ENCODE measurements at regions not wholly inside any gene's neighbourhood (a gene's known extent, or its start where the extent isn't known, plus 50 kb on each side); places are given as distances from the start of the nearest gene placed in this dataset.

- H3K27ac ChIP-seq: no peak overlapping the region
- peaks cover 6% of the 10 kb centered on the region for H3K4me1 ChIP-seq (ENCODE audit: low read depth, poor library complexity, severe bottlenecking)
- H3K27me3 ChIP-seq (ENCODE audit: insufficient read depth, low read depth): no peaks in the 10 kb centered on the region
- no peaks in the 10 kb centered on the region for H3K79me2 ChIP-seq (ENCODE audit: insufficient read depth, low read depth)
- no peak overlapping the region for H3K4me2 ChIP-seq
- no peaks in the 10 kb centered on the region for H3K36me3 ChIP-seq (ENCODE audit: insufficient read depth)
- no peak overlapping the region for H3K9ac ChIP-seq
- TF ChIP-seq, protein P1, sequence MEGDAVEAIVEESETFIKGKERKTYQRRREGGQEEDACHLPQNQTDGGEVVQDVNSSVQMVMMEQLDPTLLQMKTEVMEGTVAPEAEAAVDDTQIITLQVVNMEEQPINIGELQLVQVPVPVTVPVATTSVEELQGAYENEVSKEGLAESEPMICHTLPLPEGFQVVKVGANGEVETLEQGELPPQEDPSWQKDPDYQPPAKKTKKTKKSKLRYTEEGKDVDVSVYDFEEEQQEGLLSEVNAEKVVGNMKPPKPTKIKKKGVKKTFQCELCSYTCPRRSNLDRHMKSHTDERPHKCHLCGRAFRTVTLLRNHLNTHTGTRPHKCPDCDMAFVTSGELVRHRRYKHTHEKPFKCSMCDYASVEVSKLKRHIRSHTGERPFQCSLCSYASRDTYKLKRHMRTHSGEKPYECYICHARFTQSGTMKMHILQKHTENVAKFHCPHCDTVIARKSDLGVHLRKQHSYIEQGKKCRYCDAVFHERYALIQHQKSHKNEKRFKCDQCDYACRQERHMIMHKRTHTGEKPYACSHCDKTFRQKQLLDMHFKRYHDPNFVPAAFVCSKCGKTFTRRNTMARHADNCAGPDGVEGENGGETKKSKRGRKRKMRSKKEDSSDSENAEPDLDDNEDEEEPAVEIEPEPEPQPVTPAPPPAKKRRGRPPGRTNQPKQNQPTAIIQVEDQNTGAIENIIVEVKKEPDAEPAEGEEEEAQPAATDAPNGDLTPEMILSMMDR (conservative IDR thresholded peaks at IDR 0.05; ENCODE audit: low read depth, low read length): no peak
- no peak overlapping the region for H3K4me3 ChIP-seq (IDR thresholded peaks at IDR 0.05; ENCODE audit: insufficient read depth, low read depth, low read length)
- no peaks in the 10 kb centered on the region for H4K20me1 ChIP-seq (ENCODE audit: insufficient read depth)
- no peak overlapping the region for H2AFZ ChIP-seq (ENCODE audit: low read depth)
Observed at GRCh38 chr4:180098586-180098985, 2144.6 kb upstream of the TENM3 start.

- TF ChIP-seq, protein P1 (conservative IDR thresholded peaks at IDR 0.05; ENCODE audit: low read depth, low read length): no peak
- no peak overlapping the region for H3K27ac ChIP-seq
- H3K9ac ChIP-seq: no peak overlapping the region
- no peaks in the 10 kb centered on the region for H3K36me3 ChIP-seq (ENCODE audit: insufficient read depth)
- H4K20me1 ChIP-seq (ENCODE audit: insufficient read depth): no peaks in the 10 kb centered on the region
- H3K27me3 ChIP-seq (ENCODE audit: insufficient read depth, low read depth): no peaks in the 10 kb centered on the region
- H3K4me2 ChIP-seq: no peak overlapping the region; the same call in 1 of the 2 replicates
- H3K4me1 ChIP-seq (ENCODE audit: low read depth, poor library complexity, severe bottlenecking): peaks cover 6% of the 10 kb centered on the region
- H2AFZ ChIP-seq (ENCODE audit: low read depth): no peak overlapping the region
- no peaks in the 10 kb centered on the region for H3K79me2 ChIP-seq (ENCODE audit: insufficient read depth, low read depth)
- no peak overlapping the region for H3K4me3 ChIP-seq (IDR thresholded peaks at IDR 0.05; ENCODE audit: insufficient read depth, low read depth, low read length)
Observed at GRCh38 chr4:180099957-180100356, 2143.2 kb upstream of the TENM3 start.

DNA sequence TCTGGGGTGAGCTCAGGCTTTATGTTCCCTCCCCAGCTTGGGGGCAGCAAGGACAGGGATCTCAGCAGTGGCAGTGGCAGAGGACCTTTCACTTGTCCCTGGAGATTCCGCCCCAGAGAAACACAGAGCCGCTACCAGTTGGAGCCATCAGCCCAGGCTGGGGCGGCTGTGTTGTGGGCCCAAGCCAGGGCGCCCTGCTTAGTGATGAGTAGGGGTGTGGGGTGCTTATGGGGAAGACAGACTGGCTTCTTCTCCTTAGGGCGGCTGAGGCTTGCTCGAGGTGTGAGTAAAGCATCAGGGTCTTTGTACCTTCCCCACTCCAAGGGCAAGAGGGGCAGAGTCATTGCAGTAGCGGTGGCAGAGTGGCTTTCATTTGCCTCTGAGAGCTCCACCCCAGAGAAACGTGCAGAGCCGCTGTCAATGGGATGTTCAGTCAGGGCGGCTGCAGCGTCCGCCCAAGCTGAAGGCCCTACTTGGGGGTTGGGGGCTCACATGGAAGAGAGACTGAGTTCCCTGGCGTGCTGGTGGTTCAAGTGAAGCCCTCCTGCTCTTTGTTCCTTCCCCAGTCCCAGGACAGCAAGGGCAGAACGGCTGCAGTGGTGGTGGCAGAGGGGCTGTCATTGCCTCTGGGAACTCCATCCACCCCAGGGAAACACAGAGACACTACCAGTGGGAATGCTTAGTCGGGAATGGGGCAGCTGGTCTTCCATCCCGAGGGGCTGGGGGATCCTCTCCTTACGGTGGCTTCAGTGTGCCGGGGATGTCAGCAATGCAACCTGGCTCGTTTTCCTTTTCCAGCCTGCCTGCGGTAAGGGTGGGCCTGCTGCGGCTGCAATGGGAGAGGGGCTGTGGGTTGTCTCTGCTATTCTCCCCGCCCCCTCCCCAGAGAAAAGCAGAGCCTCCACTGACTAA, 2142.5 kb upstream of the TENM3 start:
- no peak overlapping the region for H3K4me2 ChIP-seq
- TF ChIP-seq, protein P1 (conservative IDR thresholded peaks at IDR 0.05; ENCODE audit: low read depth, low read length): no peak
- H3K27me3 ChIP-seq (ENCODE audit: insufficient read depth, low read depth): no peaks in the 10 kb centered on the region
- H3K27ac ChIP-seq: no peak overlapping the region
- H4K20me1 ChIP-seq (ENCODE audit: insufficient read depth): no peaks in the 10 kb centered on the region
- no peak overlapping the region for H3K4me3 ChIP-seq (IDR thresholded peaks at IDR 0.05; ENCODE audit: insufficient read depth, low read depth, low read length)
- no peaks in the 10 kb centered on the region for H3K36me3 ChIP-seq (ENCODE audit: insufficient read depth)
- peaks cover 6% of the 10 kb centered on the region for H3K4me1 ChIP-seq (ENCODE audit: low read depth, poor library complexity, severe bottlenecking)
- no peak overlapping the region for H3K9ac ChIP-seq
- H2AFZ ChIP-seq (ENCODE audit: low read depth): no peak overlapping the region
- H3K79me2 ChIP-seq (ENCODE audit: insufficient read depth, low read depth): no peaks in the 10 kb centered on the region

DNA sequence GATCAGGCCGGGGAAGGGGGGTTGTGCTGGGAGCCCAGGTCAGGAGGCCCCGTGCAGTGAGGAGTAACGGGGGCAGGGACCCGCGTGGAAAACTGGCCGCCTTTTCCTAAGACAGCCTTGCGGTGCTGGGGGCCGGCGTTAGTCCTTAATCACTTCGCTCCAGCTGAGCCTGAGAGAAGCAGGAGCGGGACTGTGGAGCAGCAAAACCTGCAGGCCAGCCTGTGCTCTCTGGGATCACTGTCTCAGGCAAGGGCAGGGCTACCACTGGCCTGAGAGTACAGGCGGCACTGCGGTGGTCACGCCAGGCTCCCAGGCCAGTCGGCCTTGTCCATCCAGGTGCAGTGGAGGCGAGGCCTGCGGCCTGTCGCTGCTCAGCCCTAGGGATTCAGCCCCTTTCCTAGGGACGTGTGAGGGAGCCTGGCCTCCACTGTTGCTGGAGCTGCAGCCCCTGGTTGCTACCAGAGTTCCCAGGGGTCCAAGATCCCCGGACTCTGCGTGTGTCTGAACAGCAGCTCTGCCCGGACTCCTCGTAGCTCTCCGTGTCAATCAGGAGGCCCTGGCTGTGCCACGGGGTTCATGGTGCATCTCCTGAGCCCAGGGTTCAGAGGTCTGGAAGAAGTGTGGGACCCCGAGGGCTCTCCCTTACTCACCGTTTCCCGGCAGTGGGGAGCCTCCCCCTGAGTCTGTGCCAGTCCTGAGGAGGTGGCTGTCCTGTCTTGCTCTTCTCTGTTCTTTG, 2141.7 kb upstream of the TENM3 start:
- no peaks in the 10 kb centered on the region for H3K79me2 ChIP-seq (ENCODE audit: insufficient read depth, low read depth)
- H4K20me1 ChIP-seq (ENCODE audit: insufficient read depth): no peaks in the 10 kb centered on the region
- H3K4me2 ChIP-seq: no peak overlapping the region
- no peak overlapping the region for H3K9ac ChIP-seq
- H3K27me3 ChIP-seq (ENCODE audit: insufficient read depth, low read depth): no peaks in the 10 kb centered on the region
- no peak overlapping the region for H3K27ac ChIP-seq
- H3K4me1 ChIP-seq (ENCODE audit: low read depth, poor library complexity, severe bottlenecking): peaks cover 6% of the 10 kb centered on the region
- no peak overlapping the region for H3K4me3 ChIP-seq (IDR thresholded peaks at IDR 0.05; ENCODE audit: insufficient read depth, low read depth, low read length)
- H2AFZ ChIP-seq (ENCODE audit: low read depth): no peak overlapping the region
- TF ChIP-seq, protein P1 (conservative IDR thresholded peaks at IDR 0.05; ENCODE audit: low read depth, low read length): no peak
- no peaks in the 10 kb centered on the region for H3K36me3 ChIP-seq (ENCODE audit: insufficient read depth)

Measured in KMS-11 (cell line).